GM18520 (cell line): ENCODE measurements at regions not wholly inside any gene's neighbourhood (a gene's known extent, or its start where the extent isn't known, plus 50 kb on each side); places are given as distances from the start of the nearest gene placed in this dataset.

ENCODE experiments used
- ATAC-seq: cut with Tn5 transposase; IDR thresholded peaks from one replicate; pipeline ENCODE4 v1.9.1; 2021; ENCODE audit not compliant: unreplicated experiment

DNA sequence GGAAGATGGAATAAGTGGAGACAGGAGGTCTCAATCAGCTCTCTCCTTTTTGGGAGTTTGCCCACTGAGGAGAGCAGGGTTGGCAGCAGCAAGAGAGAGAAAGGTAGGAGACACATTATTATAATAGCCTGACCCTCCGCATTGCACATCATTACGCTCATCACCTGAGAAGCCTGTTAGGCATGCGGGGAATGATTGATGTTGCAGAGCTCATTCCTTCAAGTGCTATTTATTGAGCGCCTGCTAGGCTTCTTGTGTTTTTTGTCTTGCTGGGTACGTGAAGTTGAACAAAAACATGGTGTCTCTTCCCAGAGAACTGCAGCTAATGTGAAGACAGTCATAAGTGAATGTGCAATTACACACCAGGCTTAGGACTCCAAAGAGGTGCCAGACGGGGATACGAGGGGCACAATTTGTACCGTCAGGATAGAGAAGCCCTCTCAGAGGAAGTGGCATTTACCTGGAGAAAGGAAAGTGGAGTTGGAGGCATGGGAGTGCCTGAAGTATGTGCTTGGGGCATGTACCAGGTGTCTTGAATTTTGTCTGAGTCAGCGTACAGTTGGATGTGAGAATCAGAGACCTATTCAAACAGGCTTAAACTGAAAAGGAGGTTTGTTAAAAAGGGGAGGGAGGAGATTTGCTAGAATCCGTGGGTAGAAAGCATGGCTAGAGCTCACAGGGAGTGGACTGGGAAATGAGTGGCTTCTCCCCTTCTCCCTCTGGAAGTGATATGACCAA is 90.2 kb upstream of the SOD3 start:
- ATAC-seq, result no peak

GRCh38 chr4:24713604-24714003 is 81.8 kb upstream of the SOD3 start:
- no peak for ATAC-seq

DNA sequence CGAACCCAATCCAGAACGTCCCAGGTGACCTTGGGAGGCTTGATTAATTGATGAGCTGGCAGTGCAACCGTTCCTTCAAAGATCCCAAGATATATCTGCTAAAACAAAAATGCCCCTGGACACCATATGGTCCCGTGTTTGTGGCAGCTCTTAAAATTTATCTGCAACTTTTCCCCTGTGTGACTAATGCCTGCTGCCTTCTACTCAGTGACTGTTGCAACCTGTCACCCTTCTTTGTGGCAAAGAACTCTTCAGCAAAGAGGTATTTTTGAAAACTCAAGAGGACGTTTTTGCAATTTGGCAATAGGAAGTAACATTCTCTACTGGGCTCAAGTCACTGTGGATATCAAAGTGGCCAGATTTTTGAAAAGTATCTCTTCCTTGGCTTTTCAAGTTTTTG is 75.8 kb upstream of the SOD3 start:
- ATAC-seq, result no peak

GRCh38 chr4:24720436-24720835 is 74.9 kb upstream of the SOD3 start:
- no peak for ATAC-seq

- ATAC-seq, result no peak
Observed at GRCh38 chr4:24720979-24721378, 74.4 kb upstream of the SOD3 start.

DNA sequence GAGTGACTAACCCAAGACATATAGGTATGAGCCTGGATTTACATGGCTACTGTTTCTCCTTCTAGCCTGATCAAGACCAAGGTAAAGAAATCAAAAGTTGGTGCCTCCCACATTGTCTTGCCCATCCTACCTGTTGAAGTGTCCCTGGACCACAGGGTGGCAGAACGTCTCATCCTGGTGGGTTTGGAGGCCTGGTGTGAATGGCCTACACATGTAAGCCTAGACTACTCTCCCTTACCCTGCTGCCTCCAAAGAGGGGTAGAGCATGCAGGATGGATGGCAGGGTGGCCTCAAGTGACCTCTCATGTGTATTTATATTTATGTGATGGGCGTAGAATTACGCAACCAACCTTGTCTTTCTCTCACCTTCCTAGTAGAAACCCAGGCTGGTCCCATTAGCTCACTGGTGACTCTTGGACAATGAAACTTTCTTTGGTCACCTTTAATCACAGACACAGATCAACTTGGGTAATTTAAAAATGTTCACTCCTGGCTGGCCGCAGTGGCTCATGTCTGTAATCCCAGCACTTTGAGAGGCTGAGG is 73.3 kb upstream of the SOD3 start:
- ATAC-seq, result no peak

DNA sequence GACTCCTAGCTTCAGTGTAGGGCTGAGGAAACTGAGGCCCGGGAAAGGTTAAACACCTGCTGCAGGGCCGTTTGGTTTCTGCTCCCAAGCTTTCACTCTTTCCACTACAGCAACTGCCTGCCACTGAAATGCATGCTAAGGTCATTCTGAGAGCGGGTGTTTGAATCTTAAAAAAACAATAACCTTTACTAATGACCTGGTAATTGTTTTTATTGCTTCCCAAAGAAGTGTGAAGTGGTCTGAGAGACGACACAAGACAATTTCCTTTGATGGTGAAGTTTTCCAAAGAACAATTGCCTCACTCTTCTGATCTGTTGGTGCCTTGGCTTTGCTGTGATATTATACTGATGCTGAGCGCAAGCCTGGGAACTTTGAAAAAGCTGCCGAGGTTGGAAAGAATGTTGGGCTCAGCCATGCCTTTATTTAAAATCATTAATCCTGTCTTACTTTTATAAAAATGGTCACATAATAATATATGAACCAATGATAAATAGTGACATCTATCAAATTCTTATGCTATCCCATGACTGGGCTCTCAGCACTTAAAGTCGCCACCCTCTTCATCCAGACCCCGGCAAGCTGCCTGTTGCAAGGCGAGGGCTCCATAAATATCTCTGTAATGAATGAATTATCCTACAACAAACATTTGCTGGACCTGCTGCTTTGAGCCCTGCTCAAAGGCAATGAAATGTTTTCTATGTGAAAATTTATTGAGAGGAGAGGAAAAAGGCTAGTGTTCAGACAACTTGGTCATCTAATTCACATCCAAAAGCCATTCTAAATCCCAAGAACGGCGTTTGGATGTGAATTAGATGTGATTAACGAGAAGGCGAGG is 67.8 kb upstream of the SOD3 start:
- ATAC-seq, result no peak

DNA sequence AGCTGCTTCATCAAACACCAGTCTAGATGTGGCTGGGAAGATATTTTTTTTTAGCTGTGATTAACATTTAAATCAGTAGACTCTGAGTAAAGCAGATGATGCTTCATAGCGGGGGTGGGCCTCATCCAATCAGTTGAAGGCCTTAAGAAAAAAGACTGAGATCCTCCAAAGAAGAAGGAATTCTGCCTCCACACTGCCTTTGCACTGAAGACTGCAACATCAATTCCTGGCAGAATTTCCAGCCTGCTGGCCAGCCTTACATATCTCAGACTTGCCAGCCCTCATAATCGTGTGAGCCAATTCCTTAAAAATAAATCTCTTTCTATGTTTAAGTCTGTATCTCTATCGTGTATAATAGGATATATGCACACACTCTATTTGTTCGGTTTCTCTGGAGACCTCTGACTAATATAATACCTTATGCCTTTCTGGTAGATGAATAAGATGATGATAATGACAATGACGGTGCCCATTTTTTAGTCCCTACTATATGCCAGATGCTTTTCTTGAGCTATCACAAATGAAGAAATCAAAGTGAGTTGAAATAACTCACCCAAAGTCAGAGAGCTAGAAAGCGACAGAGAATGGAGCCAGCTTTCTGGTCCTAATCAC is 66.1 kb upstream of the SOD3 start:
- no peak for ATAC-seq

DNA sequence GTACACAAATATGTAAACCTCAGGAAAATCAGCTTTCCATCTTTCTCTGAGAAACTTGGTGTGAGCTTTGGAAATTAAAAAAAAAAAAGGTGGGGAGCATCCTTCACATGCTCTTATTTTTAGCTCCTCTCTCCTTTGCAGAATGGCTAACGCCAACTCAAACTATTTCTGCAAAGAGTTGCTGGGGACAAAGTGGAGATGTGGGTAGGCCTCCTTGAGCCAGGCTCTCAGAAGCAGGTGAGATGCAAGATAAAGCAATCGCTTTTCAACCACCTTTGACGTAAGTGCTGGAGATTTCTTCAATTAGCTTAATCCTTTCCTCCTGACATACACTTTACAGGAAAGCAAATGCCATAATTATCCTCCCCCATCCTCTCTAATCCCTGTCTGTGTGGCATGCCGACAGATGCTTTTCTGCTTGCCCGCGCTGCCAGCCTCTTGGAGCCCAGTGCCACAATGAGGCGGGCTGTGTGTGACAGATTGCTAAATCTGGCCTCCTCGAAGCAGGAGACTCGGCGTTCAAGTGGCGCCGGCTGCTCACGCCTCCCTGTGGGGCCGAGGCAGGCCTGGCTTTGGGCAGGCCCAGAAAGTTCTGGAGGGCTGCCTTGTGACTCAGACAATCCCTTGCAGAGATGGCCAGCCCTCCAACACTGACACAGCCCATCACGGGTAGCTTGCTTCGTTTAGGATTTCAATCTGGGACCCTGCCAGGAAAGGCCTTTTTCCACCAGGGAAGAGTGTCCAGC is 64.9 kb upstream of the SOD3 start:
- no peak for ATAC-seq

GRCh38 chr4:24731448-24731847 is 63.9 kb upstream of the SOD3 start:
- no peak for ATAC-seq

DNA sequence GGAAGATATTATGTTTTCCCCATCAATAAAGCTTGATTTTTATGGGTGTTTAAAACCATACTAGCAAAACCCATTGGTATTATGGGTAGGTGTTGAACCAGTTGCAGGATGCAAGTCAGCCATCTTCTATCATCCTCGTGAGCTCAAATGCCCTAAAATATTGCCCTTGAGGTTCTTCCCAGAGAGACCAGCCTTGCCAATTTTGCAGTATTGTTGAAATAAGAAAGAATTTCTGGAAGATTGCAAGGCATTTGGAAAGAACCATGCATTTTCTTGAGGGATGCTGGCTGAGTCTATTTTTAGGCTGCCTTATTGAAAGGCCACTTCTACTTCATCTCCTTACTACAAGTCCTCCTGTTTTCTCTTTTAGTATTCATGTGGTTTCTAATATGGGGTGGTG is 60.9 kb upstream of the SOD3 start:
- no peak for ATAC-seq

DNA sequence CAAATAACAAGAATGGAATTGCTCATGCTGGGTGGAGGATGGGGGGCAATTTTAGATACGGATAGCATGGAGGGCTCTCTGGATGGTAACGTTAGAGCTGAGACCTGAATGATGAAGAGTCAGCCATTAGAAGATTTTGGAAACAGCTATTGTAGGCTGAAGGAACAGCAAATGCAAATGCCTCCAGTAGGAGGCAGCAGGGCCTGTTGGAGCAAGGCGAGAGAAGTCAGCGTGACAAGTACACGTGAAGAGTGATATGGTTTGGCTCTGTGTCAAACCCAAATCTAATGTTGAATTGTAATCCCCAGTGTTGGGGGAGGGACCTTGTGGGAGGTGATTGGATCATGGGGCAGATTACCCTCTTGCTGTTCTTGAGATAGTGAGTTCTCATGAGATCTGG is 59.3 kb upstream of the SOD3 start:
- no peak for ATAC-seq

DNA sequence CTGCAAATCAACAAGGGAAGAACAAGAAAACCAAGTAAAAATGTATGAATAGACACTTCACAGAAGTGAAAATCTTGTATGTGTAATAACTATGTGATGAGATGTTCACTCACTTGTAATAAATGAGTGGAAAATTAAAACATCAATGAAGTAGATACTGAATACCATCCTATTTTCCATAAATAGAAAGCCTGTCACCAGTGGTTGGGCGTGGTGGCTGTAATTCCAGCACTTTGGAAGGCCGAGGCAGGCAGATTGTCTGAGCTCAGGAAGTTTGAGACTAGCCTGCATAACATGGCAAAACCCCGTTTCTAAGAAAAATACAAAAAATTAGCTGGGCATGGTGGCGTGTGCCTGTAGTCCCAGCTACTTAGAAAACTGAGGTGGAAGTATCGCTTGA is 53.5 kb upstream of the SOD3 start:
- ATAC-seq, result no peak

- ATAC-seq, result no peak
Observed at GRCh38 chr4:24742335-24742734, 53.0 kb upstream of the SOD3 start.

- ATAC-seq, result no peak
Observed at GRCh38 chr4:24742773-24743172, 52.6 kb upstream of the SOD3 start.

GRCh38 chr4:24743206-24743605 is 52.2 kb upstream of the SOD3 start:
- no peak for ATAC-seq

DNA sequence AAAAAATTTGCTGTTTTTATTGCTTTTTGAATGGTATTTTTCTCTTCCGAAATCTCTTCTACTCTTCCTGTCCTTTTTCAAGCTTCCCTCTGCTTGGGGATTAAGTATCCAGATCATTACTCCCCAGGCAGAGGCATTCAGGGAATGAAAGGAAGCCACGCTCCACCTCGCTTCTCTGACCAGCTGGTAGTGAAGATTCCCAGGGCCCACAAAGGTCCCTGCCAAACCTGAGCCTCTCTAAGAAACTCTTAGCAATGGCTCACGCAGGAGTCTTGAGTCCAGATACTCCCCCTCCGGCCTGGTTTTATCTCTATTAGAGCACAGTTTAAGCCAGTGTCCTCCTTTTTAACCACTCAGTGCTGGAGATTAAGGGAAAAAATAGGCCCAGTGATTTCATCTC is 51.4 kb upstream of the SOD3 start:
- no peak for ATAC-seq

DNA sequence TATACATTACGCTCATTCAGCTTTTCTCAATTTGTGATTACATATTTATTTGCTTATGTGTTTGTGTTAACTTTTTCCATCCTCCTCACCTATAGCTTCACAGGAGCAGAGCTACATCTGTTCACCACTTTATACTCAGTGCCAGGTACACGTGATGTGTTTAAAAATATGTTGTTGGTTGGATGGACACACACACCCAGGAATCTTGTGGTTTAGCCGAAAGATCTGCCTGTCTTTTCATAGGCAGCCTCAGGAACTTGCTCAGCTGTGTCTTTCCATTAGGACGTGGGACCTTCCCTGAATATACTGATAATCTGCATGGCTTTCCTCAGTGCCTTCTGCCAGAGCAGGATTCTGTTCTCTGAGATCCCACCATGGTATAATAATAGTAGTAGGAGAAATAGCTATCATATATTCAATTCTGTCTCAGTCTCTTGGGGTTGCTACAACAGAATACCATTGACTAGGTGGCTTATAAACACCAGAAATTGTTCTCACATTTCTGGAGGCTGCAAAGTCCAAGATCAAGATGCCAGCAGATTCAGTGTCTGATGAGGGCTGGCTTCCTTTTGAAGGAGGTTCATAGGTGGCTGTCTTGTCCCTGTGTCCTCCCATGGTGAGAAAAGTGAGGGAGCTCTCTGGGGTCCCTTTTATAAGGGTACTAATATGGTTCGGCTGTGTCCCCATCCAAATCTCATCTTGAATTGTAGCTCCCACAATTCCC is 50.0 kb upstream of the SOD3 start:
- ATAC-seq, result no peak
